Sigmoid colon (tissue), 6 donors: ENCODE measurements at regions not wholly inside any gene's neighbourhood (a gene's known extent, or its start where the extent isn't known, plus 50 kb on each side); places are given as distances from the start of the nearest gene placed in this dataset.

Experiments used
- DNase-seq: peaks from one replicate; pipeline ENCODE4 v3.0.0-alpha.2; 2019
- H3K27ac ChIP-seq, 4 donors: fragments of 200-600 bp; sonication (generic); one replicate each; pipeline ENCODE4 v1.5.1; 2016 to 2019; ENCODE audit warnings: mild to moderate bottlenecking in 1 of 4
- H3K27me3 ChIP-seq, 3 donors: fragments of 200-600 bp; sonication (generic); one replicate each; pipeline ENCODE4 v1.5.1; 2019; ENCODE audit warnings: mild to moderate bottlenecking in 1 of 3
- H3K36me3 ChIP-seq, 4 donors: fragments of 200-600 bp; sonication (generic); one replicate each; pipeline ENCODE4 v1.5.1; 2016 to 2019
- H3K4me1 ChIP-seq, 4 donors: fragments of 200-600 bp; sonication (generic); one replicate each; pipeline ENCODE4 v1.5.1; 2017 to 2019
- H3K4me3 ChIP-seq, 4 donors: fragments of 200-600 bp; sonication (generic); one replicate each; pipeline ENCODE4 v1.5.1; 2017 to 2019; ENCODE audit warnings: mild to moderate bottlenecking in 2 of 4, moderate library complexity in 1 of 4
- H3K9me3 ChIP-seq, 4 donors: fragments of 200-600 bp in 3 of 4; sonication (generic) in 3 of 4; one replicate each; pipeline versions ENCODE4 v1.5.1 to v1.6.1; 2013 to 2019
- EP300 ChIP-seq, 4 donors: sonication (generic); formaldehyde crosslinking; IDR thresholded peaks; one replicate each; pipeline ENCODE4 v1.6.1; 2017; ENCODE audit warnings: antibody characterized with exemption in 4 of 4
- POLR2A ChIP-seq, 2 donors: fragments of 450-650 bp; IDR thresholded peaks; one replicate each; pipeline ENCODE4 v1.6.1; 2016; ENCODE audit warnings: antibody characterized with exemption in 2 of 2, mild to moderate bottlenecking in 2 of 2, moderate library complexity in 2 of 2
- POLR2AphosphoS5 ChIP-seq, 4 donors: sonication (generic); formaldehyde crosslinking; IDR thresholded peaks; one replicate each; pipeline ENCODE4 v1.6.1; 2017; ENCODE audit warnings: antibody characterized with exemption in 4 of 4
- WGBS, 2 donors: extraction: QIAGEN DNeasy Blood & Tissue Kit; methylation state at CpG; one replicate each; pipeline ENCODE4 v1.1.7; 2013; 5-methylcytosine and 5-hydroxymethylcytosine counted together
- intact Hi-C: fragments of 100-400 bp; cut with DNase I; formaldehyde crosslinking; loops from one replicate; pipeline ENCODE4 v1.15.1; 2023
- TF ChIP-seq, protein P1 (sequence below), 4 experiments: fragments of 450-650 bp in 3 of 4; fragments of 200-600 bp in 1 of 4; IDR thresholded peaks; one replicate each; pipeline ENCODE4 v1.5.1; 2016 to 2019; ENCODE audit warnings: antibody characterized with exemption in 4 of 4, mild to moderate bottlenecking in 3 of 4, moderate library complexity in 2 of 4
- donor health status: healthy with polysubstance abuse.
- donor health status: healthy.

DNA sequence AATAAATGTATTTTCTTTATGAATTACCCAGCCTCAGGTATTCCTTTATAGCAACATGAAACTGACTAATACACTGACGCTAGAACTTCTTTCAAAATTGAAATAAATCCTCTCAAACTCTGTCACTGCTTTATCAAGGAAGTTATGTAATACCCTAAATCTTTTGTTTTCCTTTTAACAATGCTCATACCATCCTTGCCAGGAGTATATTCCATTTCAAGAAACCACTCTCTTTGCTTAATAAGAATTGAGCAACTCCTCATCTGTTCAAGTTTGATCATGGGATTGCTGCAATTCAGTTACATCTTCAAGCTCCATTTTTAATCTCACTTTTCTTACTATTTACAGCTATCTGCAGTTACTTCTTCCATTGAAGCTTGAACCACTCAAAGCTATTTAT lies 707.6 kb upstream of the MARCKS start:
- WGBS, 2 donors, result 89 to 93% methylated on average over 1 of the region's 1 CpG
- H3K36me3 ChIP-seq, result no peaks in the 10 kb centered on the region
- no peak overlapping the region for H3K27ac ChIP-seq
- TF ChIP-seq EP300 (IDR thresholded peaks at IDR 0.05) (no peak), POLR2AphosphoS5 (IDR thresholded peaks at IDR 0.05) (no peak), POLR2A (IDR thresholded peaks at IDR 0.05) (no peak)
- TF ChIP-seq, protein P1, sequence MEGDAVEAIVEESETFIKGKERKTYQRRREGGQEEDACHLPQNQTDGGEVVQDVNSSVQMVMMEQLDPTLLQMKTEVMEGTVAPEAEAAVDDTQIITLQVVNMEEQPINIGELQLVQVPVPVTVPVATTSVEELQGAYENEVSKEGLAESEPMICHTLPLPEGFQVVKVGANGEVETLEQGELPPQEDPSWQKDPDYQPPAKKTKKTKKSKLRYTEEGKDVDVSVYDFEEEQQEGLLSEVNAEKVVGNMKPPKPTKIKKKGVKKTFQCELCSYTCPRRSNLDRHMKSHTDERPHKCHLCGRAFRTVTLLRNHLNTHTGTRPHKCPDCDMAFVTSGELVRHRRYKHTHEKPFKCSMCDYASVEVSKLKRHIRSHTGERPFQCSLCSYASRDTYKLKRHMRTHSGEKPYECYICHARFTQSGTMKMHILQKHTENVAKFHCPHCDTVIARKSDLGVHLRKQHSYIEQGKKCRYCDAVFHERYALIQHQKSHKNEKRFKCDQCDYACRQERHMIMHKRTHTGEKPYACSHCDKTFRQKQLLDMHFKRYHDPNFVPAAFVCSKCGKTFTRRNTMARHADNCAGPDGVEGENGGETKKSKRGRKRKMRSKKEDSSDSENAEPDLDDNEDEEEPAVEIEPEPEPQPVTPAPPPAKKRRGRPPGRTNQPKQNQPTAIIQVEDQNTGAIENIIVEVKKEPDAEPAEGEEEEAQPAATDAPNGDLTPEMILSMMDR (IDR thresholded peaks at IDR 0.05), result no peak
- intact Hi-C loops, result no loop called here
- H3K4me3 ChIP-seq, result no peak overlapping the region
- DNase-seq, result no peak
- H3K9me3 ChIP-seq, result no peaks in the 10 kb centered on the region
- no peaks in the 10 kb centered on the region for H3K4me1 ChIP-seq
- H3K27me3 ChIP-seq, result no peaks in the 10 kb centered on the region

DNA sequence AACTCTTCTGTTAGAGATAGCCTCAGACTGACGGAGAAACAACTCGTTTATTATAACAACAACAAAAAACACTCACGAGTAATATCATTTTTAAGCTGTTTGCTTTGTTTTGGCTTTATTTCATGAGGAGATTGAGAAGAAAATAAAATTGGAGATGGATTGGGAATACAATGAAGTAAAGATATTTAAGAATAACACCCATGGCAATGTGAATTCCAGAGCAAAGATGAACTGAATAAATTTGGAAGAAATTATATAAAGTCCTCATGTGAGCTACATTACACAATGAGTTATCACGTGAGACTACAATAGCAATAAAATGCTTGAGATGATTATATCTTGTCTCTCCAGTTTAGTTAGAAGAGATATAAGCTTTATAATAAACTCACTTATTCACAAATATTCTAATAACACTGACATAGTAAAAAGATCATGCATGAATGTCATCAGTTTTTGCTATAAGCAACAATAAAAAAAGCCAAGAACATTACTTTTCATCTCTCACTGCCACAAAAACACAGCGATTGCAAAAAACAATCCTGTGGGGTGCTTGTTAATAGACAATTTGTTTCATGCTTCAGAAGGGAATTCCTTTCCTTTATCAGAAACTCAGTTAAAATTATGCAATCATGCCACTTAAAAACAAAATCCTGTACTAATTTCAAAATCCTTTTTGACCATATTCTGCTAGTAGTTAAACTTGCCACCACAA lies 696.7 kb upstream of the MARCKS start:
- no peak for DNase-seq
- 74 to 81% methylated on average over 5 of the region's 5 CpGs for WGBS, 2 donors

DNA sequence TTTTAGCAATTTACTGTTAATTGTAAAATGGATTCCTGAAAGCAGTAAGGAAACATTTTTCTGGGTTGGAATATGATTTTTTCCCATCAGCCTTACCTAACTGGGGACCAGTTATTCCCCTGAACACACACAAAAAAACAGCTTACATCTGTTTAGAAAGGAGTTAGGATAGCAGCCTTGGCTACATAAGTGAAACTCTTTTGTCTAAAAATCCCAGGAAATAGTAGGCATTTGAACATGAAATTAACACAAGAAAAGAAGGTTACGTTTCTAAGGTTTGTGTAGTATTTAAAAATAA lies 696.2 kb upstream of the MARCKS start:
- no peak overlapping the region for H3K4me3 ChIP-seq
- no peaks in the 10 kb centered on the region for H3K4me1 ChIP-seq
- intact Hi-C loops, result no loop called here
- no peak for TF ChIP-seq EP300 (IDR thresholded peaks at IDR 0.05)
- no peaks in the 10 kb centered on the region for H3K36me3 ChIP-seq
- no peaks in the 10 kb centered on the region for H3K27me3 ChIP-seq
- H3K9me3 ChIP-seq, result no peaks in the 10 kb centered on the region
- 83 to 85% methylated on average over 1 of the region's 1 CpG for WGBS, 2 donors
- DNase-seq, result no peak
- no peak overlapping the region for H3K27ac ChIP-seq

More for the DNA sequence above, 696.7 kb upstream of the MARCKS start:
- no peaks in the 10 kb centered on the region for H3K36me3 ChIP-seq
- H3K4me1 ChIP-seq, result no peaks in the 10 kb centered on the region
- H3K27ac ChIP-seq, result no peak overlapping the region
- H3K4me3 ChIP-seq, result no peak overlapping the region
- H3K9me3 ChIP-seq, result no peaks in the 10 kb centered on the region
- H3K27me3 ChIP-seq, result no peaks in the 10 kb centered on the region
- intact Hi-C loops, result no loop called here
- no peak for TF ChIP-seq EP300 (IDR thresholded peaks at IDR 0.05)
- TF ChIP-seq POLR2AphosphoS5 (IDR thresholded peaks at IDR 0.05), result no peak
- TF ChIP-seq, protein P1 (IDR thresholded peaks at IDR 0.05), result no peak
- no peak for TF ChIP-seq POLR2A (IDR thresholded peaks at IDR 0.05)

DNA sequence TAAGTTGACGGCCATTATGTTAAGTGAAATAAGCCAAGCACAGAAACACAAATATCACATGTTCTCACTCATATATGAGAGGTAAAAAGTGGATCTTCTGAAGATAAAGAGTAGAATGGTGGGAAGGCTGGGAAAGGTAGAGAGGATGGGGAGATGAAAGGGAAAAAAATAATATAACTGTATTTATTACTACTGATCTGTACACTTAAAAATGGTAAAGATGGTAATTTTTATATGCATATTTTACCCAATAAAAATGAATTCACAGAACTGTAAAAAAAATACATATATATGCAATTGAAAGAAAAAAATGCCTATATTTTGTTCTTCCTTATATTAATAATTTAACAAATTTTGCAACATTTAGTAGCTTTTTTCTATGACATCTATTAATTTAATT lies 694.4 kb upstream of the MARCKS start:
- no peaks in the 10 kb centered on the region for H3K36me3 ChIP-seq
- H3K9me3 ChIP-seq, result no peaks in the 10 kb centered on the region
- no peaks in the 10 kb centered on the region for H3K27me3 ChIP-seq
- no peak for DNase-seq
- 91 to 99% methylated on average over 1 of the region's 1 CpG for WGBS, 2 donors
- intact Hi-C loops, result no loop called here
- TF ChIP-seq, protein P1 (IDR thresholded peaks at IDR 0.05), result no peak
- TF ChIP-seq EP300 (IDR thresholded peaks at IDR 0.05), result no peak
- no peak for TF ChIP-seq POLR2A (IDR thresholded peaks at IDR 0.05)
- no peak for TF ChIP-seq POLR2AphosphoS5 (IDR thresholded peaks at IDR 0.05)
- no peak overlapping the region for H3K27ac ChIP-seq
- H3K4me1 ChIP-seq, result no peaks in the 10 kb centered on the region
- H3K4me3 ChIP-seq, result no peak overlapping the region

DNA sequence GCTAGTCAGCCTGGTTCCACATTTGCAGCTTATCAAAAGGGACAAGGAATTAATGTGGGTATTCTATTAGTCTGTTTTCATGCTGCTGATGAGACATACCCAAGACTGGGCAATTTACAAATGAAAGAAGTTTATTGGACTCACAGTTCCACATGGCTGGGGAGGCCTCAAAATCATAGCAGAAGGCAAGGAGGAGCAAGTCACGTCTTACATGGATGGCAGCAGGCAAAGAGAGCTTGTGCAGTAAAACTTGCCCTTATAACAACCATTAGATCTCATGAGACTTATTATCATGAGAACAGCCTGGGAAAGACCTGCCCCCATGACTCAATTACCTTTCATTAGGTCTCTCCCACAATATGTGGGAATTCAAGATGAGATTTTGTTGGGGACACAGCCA lies 689.1 kb upstream of the MARCKS start:
- no peaks in the 10 kb centered on the region for H3K27me3 ChIP-seq
- peaks cover 0 to 4% (median 0%) of the 10 kb centered on the region in 4 donors for H3K4me1 ChIP-seq
- intact Hi-C loops, result no loop called here
- H3K36me3 ChIP-seq, result no peaks in the 10 kb centered on the region
- H3K9me3 ChIP-seq, result no peaks in the 10 kb centered on the region
- no peak for TF ChIP-seq POLR2AphosphoS5 (IDR thresholded peaks at IDR 0.05)
- TF ChIP-seq, protein P1 (IDR thresholded peaks at IDR 0.05), result no peak
- no peak for TF ChIP-seq EP300 (IDR thresholded peaks at IDR 0.05)
- no peak for TF ChIP-seq POLR2A (IDR thresholded peaks at IDR 0.05)
- H3K4me3 ChIP-seq, result no peak overlapping the region
- WGBS, 2 donors, result 91 to 92% methylated on average over 1 of the region's 1 CpG
- no peak overlapping the region for H3K27ac ChIP-seq
- no peak for DNase-seq
